SU-DHL-6 (cell line): ENCODE measurements at regions not wholly inside any gene's neighbourhood (a gene's known extent, or its start where the extent isn't known, plus 50 kb on each side); places are given as distances from the start of the nearest gene placed in this dataset.
"Not testable (repeated sequence)": the region's sequence is repeated elsewhere in the genome, so short reads cannot be mapped to it uniquely, and the experiment has no call there.

Experiments
- EZH2phosphoT487 ChIP-seq: fragments of 200-600 bp; sonication (generic), shearing (Covaris generic); conservative IDR thresholded peaks from 2 replicates; pipeline ENCODE4 v1.6.1; 2018; ENCODE audit warnings: mild to moderate bottlenecking, antibody characterized with exemption, low read length, moderate library complexity, mixed read lengths
- TF ChIP-seq, protein P1 (sequence below): fragments of 200-600 bp; sonication (generic); IDR thresholded peaks from one replicate; pipeline ENCODE4 v1.5.1; 2017; ENCODE audit warnings: antibody characterized with exemption, mild to moderate bottlenecking, low read length, moderate library complexity; ENCODE audit not compliant: insufficient read depth, poor library complexity, severe bottlenecking

- TF ChIP-seq, protein P1, sequence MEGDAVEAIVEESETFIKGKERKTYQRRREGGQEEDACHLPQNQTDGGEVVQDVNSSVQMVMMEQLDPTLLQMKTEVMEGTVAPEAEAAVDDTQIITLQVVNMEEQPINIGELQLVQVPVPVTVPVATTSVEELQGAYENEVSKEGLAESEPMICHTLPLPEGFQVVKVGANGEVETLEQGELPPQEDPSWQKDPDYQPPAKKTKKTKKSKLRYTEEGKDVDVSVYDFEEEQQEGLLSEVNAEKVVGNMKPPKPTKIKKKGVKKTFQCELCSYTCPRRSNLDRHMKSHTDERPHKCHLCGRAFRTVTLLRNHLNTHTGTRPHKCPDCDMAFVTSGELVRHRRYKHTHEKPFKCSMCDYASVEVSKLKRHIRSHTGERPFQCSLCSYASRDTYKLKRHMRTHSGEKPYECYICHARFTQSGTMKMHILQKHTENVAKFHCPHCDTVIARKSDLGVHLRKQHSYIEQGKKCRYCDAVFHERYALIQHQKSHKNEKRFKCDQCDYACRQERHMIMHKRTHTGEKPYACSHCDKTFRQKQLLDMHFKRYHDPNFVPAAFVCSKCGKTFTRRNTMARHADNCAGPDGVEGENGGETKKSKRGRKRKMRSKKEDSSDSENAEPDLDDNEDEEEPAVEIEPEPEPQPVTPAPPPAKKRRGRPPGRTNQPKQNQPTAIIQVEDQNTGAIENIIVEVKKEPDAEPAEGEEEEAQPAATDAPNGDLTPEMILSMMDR = not testable (repeated sequence)
- TF ChIP-seq EZH2phosphoT487 = not testable (repeated sequence)
These were observed 81.6 kb upstream of the FRG2C start for GRCh38 chr3:75582536-75582935.
